ENCODE measurements at regions not wholly inside any gene's neighbourhood (a gene's known extent, or its start where the extent isn't known, plus 50 kb on each side); places are given as distances from the start of the nearest gene placed in this dataset.

DNA sequence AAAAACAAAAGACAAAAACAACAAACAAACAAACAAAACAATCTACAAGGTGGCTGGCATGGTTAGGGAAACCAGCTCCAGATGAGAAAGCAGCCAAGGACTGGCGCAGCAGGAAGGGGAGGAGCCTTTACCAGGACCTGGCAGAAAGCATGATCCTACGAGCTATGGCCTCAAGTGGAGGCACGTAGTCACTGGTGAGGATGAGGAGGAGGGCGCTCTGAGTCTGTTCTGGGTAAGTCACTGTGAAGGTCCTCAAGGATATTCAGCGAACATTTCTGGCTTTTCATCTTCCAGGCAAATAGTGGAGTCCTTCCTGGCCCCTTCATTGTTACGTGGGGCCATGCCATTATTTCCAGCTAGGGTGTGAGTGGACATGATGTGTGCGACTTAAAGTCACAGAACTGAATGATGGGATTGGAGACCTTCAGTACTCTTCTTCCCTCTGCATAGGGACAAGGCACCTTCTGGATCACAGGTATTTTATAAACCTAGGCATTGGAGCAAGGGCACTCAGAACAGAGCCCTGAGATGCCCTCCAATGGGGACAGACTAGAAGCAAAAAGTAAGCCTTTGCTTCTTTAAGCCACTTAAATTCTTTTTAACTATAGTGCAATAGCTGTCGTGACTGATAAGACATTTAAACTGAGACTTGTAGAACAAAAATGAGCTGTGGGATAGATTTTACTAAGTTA lies 771.3 kb downstream of the RAB28 start:
- TF ChIP-seq, protein P1, sequence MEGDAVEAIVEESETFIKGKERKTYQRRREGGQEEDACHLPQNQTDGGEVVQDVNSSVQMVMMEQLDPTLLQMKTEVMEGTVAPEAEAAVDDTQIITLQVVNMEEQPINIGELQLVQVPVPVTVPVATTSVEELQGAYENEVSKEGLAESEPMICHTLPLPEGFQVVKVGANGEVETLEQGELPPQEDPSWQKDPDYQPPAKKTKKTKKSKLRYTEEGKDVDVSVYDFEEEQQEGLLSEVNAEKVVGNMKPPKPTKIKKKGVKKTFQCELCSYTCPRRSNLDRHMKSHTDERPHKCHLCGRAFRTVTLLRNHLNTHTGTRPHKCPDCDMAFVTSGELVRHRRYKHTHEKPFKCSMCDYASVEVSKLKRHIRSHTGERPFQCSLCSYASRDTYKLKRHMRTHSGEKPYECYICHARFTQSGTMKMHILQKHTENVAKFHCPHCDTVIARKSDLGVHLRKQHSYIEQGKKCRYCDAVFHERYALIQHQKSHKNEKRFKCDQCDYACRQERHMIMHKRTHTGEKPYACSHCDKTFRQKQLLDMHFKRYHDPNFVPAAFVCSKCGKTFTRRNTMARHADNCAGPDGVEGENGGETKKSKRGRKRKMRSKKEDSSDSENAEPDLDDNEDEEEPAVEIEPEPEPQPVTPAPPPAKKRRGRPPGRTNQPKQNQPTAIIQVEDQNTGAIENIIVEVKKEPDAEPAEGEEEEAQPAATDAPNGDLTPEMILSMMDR (conservative IDR thresholded peaks at IDR 0.05; ENCODE audit: low read depth, low read length) = no peak
- TF ChIP-seq CEBPB (IDR thresholded peaks at IDR 0.05; ENCODE audit: low read depth, low read length) (no peak), MXI1 (IDR thresholded peaks at IDR 0.05; ENCODE audit: borderline replicate concordance, low read depth, low read length) (no peak), POLR2A (IDR thresholded peaks at IDR 0.05; ENCODE audit: low read depth, low read length) (no peak), BHLHE40 (IDR thresholded peaks at IDR 0.05; ENCODE audit: low read depth, low read length) (no peak), RAD21 (IDR thresholded peaks at IDR 0.05; ENCODE audit: low read length) (no peak), MAZ (IDR thresholded peaks at IDR 0.05; ENCODE audit: borderline replicate concordance, low read depth, low read length) (no peak), NFE2L2 (IDR thresholded peaks at IDR 0.05; ENCODE audit: low read depth, low read length) (no peak), RCOR1 (IDR thresholded peaks at IDR 0.05; ENCODE audit: insufficient replicate concordance, low read length) (no peak), SMC3 (IDR thresholded peaks at IDR 0.05; ENCODE audit: low read depth, low read length) (no peak), FOS (IDR thresholded peaks at IDR 0.05; ENCODE audit: low read depth, low read length) (no peak), MAFK (IDR thresholded peaks at IDR 0.05; ENCODE audit: low read depth, low read length) (no peak)
- TF ChIP-seq, protein P2, sequence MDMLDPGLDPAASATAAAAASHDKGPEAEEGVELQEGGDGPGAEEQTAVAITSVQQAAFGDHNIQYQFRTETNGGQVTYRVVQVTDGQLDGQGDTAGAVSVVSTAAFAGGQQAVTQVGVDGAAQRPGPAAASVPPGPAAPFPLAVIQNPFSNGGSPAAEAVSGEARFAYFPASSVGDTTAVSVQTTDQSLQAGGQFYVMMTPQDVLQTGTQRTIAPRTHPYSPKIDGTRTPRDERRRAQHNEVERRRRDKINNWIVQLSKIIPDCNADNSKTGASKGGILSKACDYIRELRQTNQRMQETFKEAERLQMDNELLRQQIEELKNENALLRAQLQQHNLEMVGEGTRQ (IDR thresholded peaks at IDR 0.05; ENCODE audit: low read depth, low read length) = no peak
- TF ChIP-seq, protein P3, sequence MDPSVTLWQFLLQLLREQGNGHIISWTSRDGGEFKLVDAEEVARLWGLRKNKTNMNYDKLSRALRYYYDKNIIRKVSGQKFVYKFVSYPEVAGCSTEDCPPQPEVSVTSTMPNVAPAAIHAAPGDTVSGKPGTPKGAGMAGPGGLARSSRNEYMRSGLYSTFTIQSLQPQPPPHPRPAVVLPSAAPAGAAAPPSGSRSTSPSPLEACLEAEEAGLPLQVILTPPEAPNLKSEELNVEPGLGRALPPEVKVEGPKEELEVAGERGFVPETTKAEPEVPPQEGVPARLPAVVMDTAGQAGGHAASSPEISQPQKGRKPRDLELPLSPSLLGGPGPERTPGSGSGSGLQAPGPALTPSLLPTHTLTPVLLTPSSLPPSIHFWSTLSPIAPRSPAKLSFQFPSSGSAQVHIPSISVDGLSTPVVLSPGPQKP (IDR thresholded peaks at IDR 0.05; ENCODE audit: borderline replicate concordance, low read depth, low read length) = no peak
